Tibial nerve (tissue), 4 donors: ENCODE measurements at regions not wholly inside any gene's neighbourhood (a gene's known extent, or its start where the extent isn't known, plus 50 kb on each side); places are given as distances from the start of the nearest gene placed in this dataset.

ENCODE experiments used
- DNase-seq, 2 donors: peaks; one replicate each; pipeline ENCODE4 v3.0.0-alpha.2; 2019; ENCODE audit warnings: low spot score in 2 of 2
- H3K27ac ChIP-seq, 4 donors: fragments of 200-600 bp; sonication (generic) in 3 of 4; one replicate each; pipeline ENCODE4 v1.5.1; 2017 to 2019; ENCODE audit warnings: mild to moderate bottlenecking in 1 of 4
- H3K27me3 ChIP-seq, 2 donors: fragments of 200-600 bp; sonication (generic) in 1 of 2; one replicate each; pipeline versions ENCODE4 v1.5.1 to v1.6.0; 2017 to 2019
- H3K36me3 ChIP-seq, 3 donors: fragments of 200-600 bp; sonication (generic); one replicate each; pipeline ENCODE4 v1.5.1; 2018 to 2019
- H3K4me1 ChIP-seq, 4 donors: fragments of 200-600 bp; sonication (generic) in 3 of 4; one replicate each; pipeline ENCODE4 v1.5.1; 2017 to 2019
- H3K4me3 ChIP-seq, 4 donors: fragments of 200-600 bp; sonication (generic) in 3 of 4; one replicate each; pipeline ENCODE4 v1.5.1; 2017 to 2019; ENCODE audit warnings: mild to moderate bottlenecking in 1 of 4, moderate library complexity in 1 of 4
- H3K9me3 ChIP-seq, 4 donors: fragments of 200-600 bp; sonication (generic) in 3 of 4; one replicate each; pipeline ENCODE4 v1.5.1; 2017 to 2019
- EP300 ChIP-seq, 2 donors: sonication (generic); formaldehyde crosslinking; IDR thresholded peaks; one replicate each; pipeline ENCODE4 v1.6.1; 2017; ENCODE audit warnings: antibody characterized with exemption in 2 of 2, mild to moderate bottlenecking in 1 of 2
- POLR2A ChIP-seq, 2 donors: fragments of 450-650 bp; IDR thresholded peaks; one replicate each; pipeline ENCODE4 v1.6.1; 2017; ENCODE audit warnings: antibody characterized with exemption in 2 of 2, mild to moderate bottlenecking in 2 of 2, moderate library complexity in 2 of 2
- WGBS, 2 donors: methylation state at CpG; one replicate each; pipeline ENCODE4 v1.1.5; 2018; 5-methylcytosine and 5-hydroxymethylcytosine counted together
- TF ChIP-seq, protein P1 (sequence below), 5 experiments: fragments of 200-600 bp in 3 of 5; fragments of 450-650 bp in 2 of 5; sonication (generic) in 3 of 5; IDR thresholded peaks; one replicate each; pipeline ENCODE4 v1.5.1; 2016 to 2019; ENCODE audit warnings: antibody characterized with exemption in 5 of 5, mild to moderate bottlenecking in 3 of 5, moderate library complexity in 2 of 5

DNA sequence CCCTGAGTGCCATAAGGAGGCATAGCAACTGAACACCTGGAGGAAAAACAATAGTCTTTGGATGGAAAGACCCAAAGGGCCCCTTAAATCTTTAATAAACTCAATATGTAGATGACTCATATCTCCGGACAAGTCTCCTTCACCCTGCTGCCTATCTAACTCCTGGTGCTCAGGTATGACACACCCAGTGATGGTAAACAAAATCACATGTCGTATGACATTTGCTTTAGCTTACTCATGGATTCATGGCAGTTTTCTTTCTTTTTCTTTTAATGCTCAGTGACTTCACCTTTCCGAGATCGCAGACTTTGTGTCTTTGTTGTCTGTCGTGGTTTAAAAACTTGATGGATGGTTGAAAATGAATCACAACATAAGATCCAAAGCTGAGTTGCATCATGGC is 208.5 kb upstream of the PROX1 start:
- Histone ChIP-seq H3K4me1 (no peaks in the 10 kb centered on the region), H3K27ac (no peak overlapping the region), H3K9me3 (peaks cover 0 to 11% (median 0%) of the 10 kb centered on the region in 4 donors), H3K4me3 (no peak overlapping the region), H3K36me3 (no peaks in the 10 kb centered on the region), H3K27me3 (no peaks in the 10 kb centered on the region)
- DNase-seq, result no peak
- TF ChIP-seq, protein P1, sequence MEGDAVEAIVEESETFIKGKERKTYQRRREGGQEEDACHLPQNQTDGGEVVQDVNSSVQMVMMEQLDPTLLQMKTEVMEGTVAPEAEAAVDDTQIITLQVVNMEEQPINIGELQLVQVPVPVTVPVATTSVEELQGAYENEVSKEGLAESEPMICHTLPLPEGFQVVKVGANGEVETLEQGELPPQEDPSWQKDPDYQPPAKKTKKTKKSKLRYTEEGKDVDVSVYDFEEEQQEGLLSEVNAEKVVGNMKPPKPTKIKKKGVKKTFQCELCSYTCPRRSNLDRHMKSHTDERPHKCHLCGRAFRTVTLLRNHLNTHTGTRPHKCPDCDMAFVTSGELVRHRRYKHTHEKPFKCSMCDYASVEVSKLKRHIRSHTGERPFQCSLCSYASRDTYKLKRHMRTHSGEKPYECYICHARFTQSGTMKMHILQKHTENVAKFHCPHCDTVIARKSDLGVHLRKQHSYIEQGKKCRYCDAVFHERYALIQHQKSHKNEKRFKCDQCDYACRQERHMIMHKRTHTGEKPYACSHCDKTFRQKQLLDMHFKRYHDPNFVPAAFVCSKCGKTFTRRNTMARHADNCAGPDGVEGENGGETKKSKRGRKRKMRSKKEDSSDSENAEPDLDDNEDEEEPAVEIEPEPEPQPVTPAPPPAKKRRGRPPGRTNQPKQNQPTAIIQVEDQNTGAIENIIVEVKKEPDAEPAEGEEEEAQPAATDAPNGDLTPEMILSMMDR (IDR thresholded peaks at IDR 0.05), result no peak
- TF ChIP-seq POLR2A (IDR thresholded peaks at IDR 0.05) (no peak), EP300 (IDR thresholded peaks at IDR 0.05) (no peak)
- 88 to 92% methylated on average over 5 of the region's 5 CpGs for WGBS, 2 donors

DNA sequence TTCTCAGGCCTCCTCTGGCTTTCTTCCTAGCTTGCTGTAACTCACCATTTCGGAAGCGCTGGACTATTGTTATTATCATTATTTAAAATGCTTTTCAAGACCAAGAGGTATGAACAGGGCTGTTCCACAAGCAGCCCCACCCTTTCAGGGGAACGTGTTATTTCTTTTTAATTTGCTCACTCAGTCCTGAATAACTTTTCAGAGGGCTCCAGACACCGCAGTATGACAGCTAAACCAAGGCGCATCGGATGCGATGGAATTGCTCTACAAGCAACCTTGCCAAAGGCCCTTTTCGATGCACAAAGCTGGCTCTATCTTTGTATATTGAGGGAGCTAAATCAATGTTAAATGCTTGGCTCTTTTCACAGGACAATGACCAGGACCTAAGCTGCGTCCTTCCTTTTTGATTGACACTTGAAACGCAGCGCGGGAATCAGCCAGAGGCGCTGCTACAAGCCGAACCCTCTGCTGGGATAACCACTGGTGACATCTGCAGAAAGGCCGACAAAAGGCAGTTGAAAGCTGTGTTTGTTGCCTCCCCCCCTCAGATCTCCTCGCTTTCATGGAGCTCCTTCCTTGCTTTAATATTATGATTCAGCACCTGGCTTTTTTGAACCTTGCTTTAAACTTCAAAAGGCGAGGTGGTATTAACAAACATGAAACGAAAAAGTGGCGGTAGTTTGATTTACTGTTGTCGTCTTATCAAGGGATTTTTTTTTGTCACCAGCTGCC is 204.7 kb upstream of the PROX1 start:
- Histone ChIP-seq H3K4me3 (no peak overlapping the region), H3K27me3 (no peaks in the 10 kb centered on the region), H3K4me1 (no peaks in the 10 kb centered on the region), H3K27ac (no peak overlapping the region), H3K36me3 (no peaks in the 10 kb centered on the region), H3K9me3 (no peaks in the 10 kb centered on the region)
- TF ChIP-seq EP300 (IDR thresholded peaks at IDR 0.05) (no peak), POLR2A (IDR thresholded peaks at IDR 0.05) (no peak)
- TF ChIP-seq, protein P1 (IDR thresholded peaks at IDR 0.05), result no peak
- no peak for DNase-seq
- WGBS, 2 donors, result 71 to 75% methylated on average over 20 of the region's 20 CpGs

DNA sequence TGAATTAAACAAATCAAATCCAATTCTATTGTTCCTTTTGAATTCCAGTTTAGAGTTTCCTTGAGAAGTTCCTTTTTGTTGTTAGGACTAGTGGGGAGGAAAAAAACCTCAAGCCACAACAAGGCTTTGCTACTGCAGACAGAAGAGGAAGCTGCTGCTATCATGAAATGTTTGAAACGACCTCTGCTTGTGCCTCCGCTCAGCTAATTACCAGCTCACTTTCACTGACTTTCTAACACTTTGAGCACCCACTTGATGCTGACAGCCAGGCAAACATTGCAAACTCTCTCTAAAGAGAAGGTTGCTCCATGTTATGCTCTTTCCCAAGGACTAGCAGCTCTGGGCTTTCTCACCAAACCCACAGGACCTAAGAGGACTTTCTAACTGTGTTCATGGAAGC is 203.9 kb upstream of the PROX1 start:
- no peaks in the 10 kb centered on the region for H3K27me3 ChIP-seq
- no peaks in the 10 kb centered on the region for H3K36me3 ChIP-seq
- H3K4me1 ChIP-seq, result no peaks in the 10 kb centered on the region
- no peaks in the 10 kb centered on the region for H3K9me3 ChIP-seq
- DNase-seq, result no peak
- TF ChIP-seq POLR2A (IDR thresholded peaks at IDR 0.05), result no peak
- TF ChIP-seq, protein P1 (IDR thresholded peaks at IDR 0.05), result no peak
- H3K4me3 ChIP-seq, result no peak overlapping the region
- no peak overlapping the region for H3K27ac ChIP-seq
- 44 to 47% methylated on average over 2 of the region's 2 CpGs for WGBS, 2 donors

DNA sequence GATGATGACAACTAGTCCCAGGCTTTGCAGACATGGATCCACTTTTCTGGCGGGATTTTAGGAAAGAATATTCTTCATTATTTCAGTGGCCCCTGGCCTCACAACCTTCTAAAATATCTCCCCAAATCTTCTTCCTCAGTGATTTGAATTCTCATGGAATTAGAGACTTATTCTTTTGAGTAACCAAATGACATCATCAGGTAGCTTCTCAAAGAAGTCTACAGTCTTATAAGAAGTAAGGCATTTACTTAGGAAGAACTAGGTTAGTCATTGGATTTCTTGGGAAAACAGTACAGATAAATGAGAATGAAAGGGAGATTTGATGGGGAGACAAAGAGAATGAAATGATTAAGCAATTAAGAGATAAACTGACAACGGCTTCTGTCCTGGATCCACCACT is 201.1 kb upstream of the PROX1 start:
- Histone ChIP-seq H3K9me3 (no peaks in the 10 kb centered on the region), H3K4me1 (no peaks in the 10 kb centered on the region), H3K27me3 (no peaks in the 10 kb centered on the region), H3K36me3 (no peaks in the 10 kb centered on the region), H3K4me3 (no peak overlapping the region), H3K27ac (no peak overlapping the region)
- WGBS, 2 donors, result 90 to 96% methylated on average over 2 of the region's 2 CpGs
- TF ChIP-seq POLR2A (IDR thresholded peaks at IDR 0.05), result no peak
- no peak for TF ChIP-seq EP300 (IDR thresholded peaks at IDR 0.05)
- TF ChIP-seq, protein P1 (IDR thresholded peaks at IDR 0.05), result no peak
- no peak for DNase-seq

DNA sequence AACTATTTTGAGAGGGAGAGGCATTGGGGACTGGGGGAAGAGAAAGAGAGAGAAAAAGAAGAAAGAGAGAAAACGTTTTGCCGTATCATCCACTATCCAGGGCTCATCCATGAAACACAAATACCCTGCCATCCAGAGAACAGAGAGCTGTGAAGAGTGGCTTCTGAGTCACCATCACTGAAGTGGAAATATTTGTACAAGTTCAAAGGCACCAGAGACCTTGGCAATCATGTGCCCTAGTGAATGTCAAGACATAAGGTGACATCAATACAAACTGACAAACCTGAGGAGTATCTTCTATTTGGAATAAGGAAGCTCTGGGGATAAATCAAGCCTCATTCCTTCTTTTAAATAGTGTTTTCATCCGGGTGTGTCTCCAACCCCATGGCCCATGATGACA is 197.2 kb upstream of the PROX1 start:
- Histone ChIP-seq H3K36me3 (no peaks in the 10 kb centered on the region), H3K4me1 (no peaks in the 10 kb centered on the region), H3K4me3 (no peak overlapping the region), H3K27ac (no peak overlapping the region), H3K9me3 (no peaks in the 10 kb centered on the region), H3K27me3 (no peaks in the 10 kb centered on the region)
- no peak for DNase-seq
- WGBS, 2 donors, result 72 to 73% methylated on average over 3 of the region's 3 CpGs
- TF ChIP-seq EP300 (IDR thresholded peaks at IDR 0.05) (no peak), POLR2A (IDR thresholded peaks at IDR 0.05) (no peak)
- TF ChIP-seq, protein P1 (IDR thresholded peaks at IDR 0.05), result no peak
